GM12878 (cell line): ENCODE measurements at regions not wholly inside any gene's neighbourhood (a gene's known extent, or its start where the extent isn't known, plus 50 kb on each side); places are given as distances from the start of the nearest gene placed in this dataset.

ENCODE experiments used
- ATAC-seq: fragments of 200-7000 bp; cut with Tn5 transposase; 3 replicates; pipeline ENCODE4 v1.9.1; 2020; ENCODE audit warnings: mild to moderate bottlenecking, moderate library complexity
- BruUV-seq: library from RNA; stranded (reverse); fragments of 400-500 nt; replicated peaks from 2 replicates; lab custom pipeline; 2021; lab: Mats Ljungman, UMichigan
- CTCF ChIA-PET: fragments of 300-600 bp; sonication (Branson Sonifier 250); formaldehyde crosslinking; extraction: SDS; loops from one replicate; lab custom pipeline; 2021; ENCODE audit warnings: inconsistent platforms; lab: Yijun Ruan, JAX
- POLR2A ChIA-PET: fragments of 350-600 bp; formaldehyde crosslinking; extraction: SDS; loops from one replicate; lab custom pipeline; 2021; ENCODE audit warnings: inconsistent platforms; lab: Charles Lee
- RAD21 ChIA-PET: fragments of 300-600 bp; sonication (Branson Sonifier 250); formaldehyde crosslinking; loops from one replicate; lab custom pipeline; 2023; ENCODE audit warnings: antibody characterized with exemption; ENCODE audit not compliant: unreplicated experiment; lab: Charles Lee
- SMC1A ChIA-PET: fragments of 300-600 bp; sonication (Branson Sonifier 250); formaldehyde crosslinking; loops from one replicate; lab custom pipeline; 2023; ENCODE audit not compliant: unreplicated experiment, uncharacterized antibody; lab: Charles Lee
- DNase-seq: peaks from one replicate; pipeline ENCODE4 v3.0.0-alpha.2; 2011; ENCODE audit warnings: low read depth, low spot score
- FAIRE-seq: peaks from 3 replicates; lab custom pipeline; 2011; peaks lifted over from hg19 to GRCh38; lab: Jason Lieb, UNC
- H2AFZ ChIP-seq: 2 replicates; pipeline ENCODE4 v1.6.0; 2011; ENCODE audit warnings: low read depth, low read length, control low read depth; ENCODE audit not compliant: control insufficient read depth
- H3K27ac ChIP-seq: 2 replicates; pipeline ENCODE4 v1.5.1; 2011; ENCODE audit warnings: control low read depth; ENCODE audit not compliant: control insufficient read depth, insufficient read depth
- H3K27me3 ChIP-seq, 2 experiments: replicated peaks in 1 of 2; 2 replicates each; pipeline versions ENCODE4 v1.6.0 to v1.6.1; 2011; ENCODE audit warnings: low read length in 1 of 2; ENCODE audit not compliant: control insufficient read depth in 2 of 2, insufficient read depth in 2 of 2
- H3K36me3 ChIP-seq, 2 experiments: 2 replicates each; pipeline ENCODE4 v1.5.1; 2011; ENCODE audit warnings: low read length in 1 of 2; ENCODE audit not compliant: control insufficient read depth in 2 of 2, insufficient read depth in 2 of 2
- H3K4me1 ChIP-seq: 2 replicates; pipeline ENCODE4 v1.6.1; 2011; ENCODE audit warnings: mild to moderate bottlenecking, low read length, moderate library complexity, mixed read lengths; ENCODE audit not compliant: control insufficient read depth, insufficient read depth
- H3K4me2 ChIP-seq: 2 replicates; pipeline ENCODE4 v1.6.0; 2011; ENCODE audit warnings: control low read depth; ENCODE audit not compliant: control insufficient read depth, insufficient read depth
- H3K4me3 ChIP-seq: fragments of 200-600 bp; sonication (generic); 2 replicates; pipeline ENCODE4 v1.5.1; 2016
- H3K79me2 ChIP-seq: 2 replicates; pipeline ENCODE4 v1.6.0; 2011; ENCODE audit warnings: low read length; ENCODE audit not compliant: control insufficient read depth, insufficient read depth
- H3K9ac ChIP-seq: 2 replicates; pipeline ENCODE4 v1.8.0; 2011; ENCODE audit warnings: low read length, control low read depth, mixed read lengths; ENCODE audit not compliant: control insufficient read depth, insufficient read depth
- H3K9me3 ChIP-seq: replicated peaks from 3 replicates; pipeline ENCODE4 v1.5.1; 2011; ENCODE audit warnings: mild to moderate bottlenecking, low read length; ENCODE audit not compliant: control insufficient read depth, insufficient read depth
- H4K20me1 ChIP-seq: 2 replicates; pipeline ENCODE4 v1.6.0; 2011; ENCODE audit not compliant: control insufficient read depth, insufficient read depth
- ATF3 ChIP-seq: IDR thresholded peaks from 2 replicates; pipeline ENCODE4 v1.6.1; 2011; ENCODE audit warnings: low read depth, mild to moderate bottlenecking, low read length, moderate library complexity, borderline replicate concordance; ENCODE audit errors: extremely low read depth
- FOXM1 ChIP-seq: IDR thresholded peaks from 2 replicates; pipeline ENCODE4 v1.6.1; 2012; ENCODE audit warnings: low read depth, mild to moderate bottlenecking, inconsistent platforms, low read length, moderate library complexity
- KAT2A ChIP-seq: conservative IDR thresholded peaks from 2 replicates; pipeline ENCODE4 v1.6.1; 2011; ENCODE audit warnings: low read depth, low read length; ENCODE audit not compliant: control insufficient read depth
- MAX ChIP-seq: IDR thresholded peaks from 2 replicates; pipeline ENCODE4 v1.6.1; 2012; ENCODE audit warnings: low read depth, low read length, improper control_type of control experiment
- MLLT1 ChIP-seq: fragments of 450-650 bp; IDR thresholded peaks from 2 replicates; pipeline ENCODE4 v1.6.1; 2016; ENCODE audit warnings: mild to moderate bottlenecking
- NFYB ChIP-seq: IDR thresholded peaks from 2 replicates; pipeline ENCODE4 v1.6.1; 2011; ENCODE audit warnings: low read depth, mild to moderate bottlenecking, low read length, improper control_type of control experiment, moderate library complexity; ENCODE audit not compliant: insufficient read depth
- RUNX3 ChIP-seq: IDR thresholded peaks from 2 replicates; pipeline ENCODE4 v1.6.1; 2012; ENCODE audit warnings: low read length, inconsistent platforms
- TCF7 ChIP-seq: IDR thresholded peaks from 2 replicates; pipeline ENCODE4 v1.6.1; 2014; ENCODE audit warnings: antibody characterized with exemption, borderline replicate concordance
- YBX1 ChIP-seq: fragments of 450-650 bp; IDR thresholded peaks from 2 replicates; pipeline ENCODE4 v1.6.1; 2016; ENCODE audit warnings: antibody characterized with exemption
- WGBS: methylation state at CpG from one replicate; pipeline ENCODE4 v1.1.6; 2016; ENCODE audit warnings: low lambda C conversion rate; ENCODE audit not compliant: insufficient replicate concordance, insufficient coverage; ENCODE audit errors: missing lambda C conversion rate; 5-methylcytosine and 5-hydroxymethylcytosine counted together
- in situ Hi-C: fragments of 300-500 bp; cut with MboI; formaldehyde crosslinking; loops from 9 replicates; pipeline ENCODE4 v1.14.3; 2018; ENCODE audit warnings: mixed read lengths
- intact Hi-C: fragments of 100-400 bp; cut with micrococcal nuclease; formaldehyde crosslinking; loops from one replicate; pipeline ENCODE4 v1.14.2; 2022; ENCODE audit not compliant: unreplicated experiment

GRCh38 chr18:65568866-65569265, 181.9 kb upstream of the CDH7 start:
- no peaks in the 10 kb centered on the region for H3K9me3 ChIP-seq
- RAD21 ChIA-PET, result no interaction called here
- H3K9ac ChIP-seq, result no peak overlapping the region
- H3K4me1 ChIP-seq, result no peaks in the 10 kb centered on the region
- POLR2A ChIA-PET, result no interaction called here
- no peak overlapping the region for H2AFZ ChIP-seq
- H4K20me1 ChIP-seq, result no peaks in the 10 kb centered on the region
- H3K36me3 ChIP-seq, result no peaks in the 10 kb centered on the region
- no TSS peak for BruUV-seq
- DNase-seq (no peak), FAIRE-seq (no peak), ATAC-seq (no peak)
- no peaks in the 10 kb centered on the region for H3K79me2 ChIP-seq
- H3K4me3 ChIP-seq, result no peak overlapping the region
- no peak overlapping the region for H3K4me2 ChIP-seq
- H3K27ac ChIP-seq, result no peak overlapping the region
- SMC1A ChIA-PET, result no interaction called here
- TF ChIP-seq MLLT1, result no peak
- TF ChIP-seq NFYB, result no peak
- TF ChIP-seq YBX1, result no peak
- TF ChIP-seq ATF3, result no peak
- TF ChIP-seq FOXM1, result no peak
- no peak for TF ChIP-seq MAX
- no peak for TF ChIP-seq TCF7
- no peak for TF ChIP-seq RUNX3
- no peak for TF ChIP-seq KAT2A
- no peaks in the 10 kb centered on the region for H3K27me3 ChIP-seq
- intact Hi-C loops, result no loop called here
- 0% methylated on average over 2 of the region's 2 CpGs for WGBS
- CTCF ChIA-PET, result no interaction called here
- in situ Hi-C loops, result no loop called here
